OCI-LY7 (cell line): ENCODE measurements at regions not wholly inside any gene's neighbourhood (a gene's known extent, or its start where the extent isn't known, plus 50 kb on each side); places are given as distances from the start of the nearest gene placed in this dataset.
"Not testable (repeated sequence)": the region's sequence is repeated elsewhere in the genome, so short reads cannot be mapped to it uniquely, and the experiment has no call there.

Experiments used
- BruUV-seq: library from RNA; stranded (reverse); fragments of 400-500 nt; replicated peaks from 2 replicates; lab custom pipeline; 2021; lab: Mats Ljungman, UMichigan
- CTCF ChIA-PET: fragments of 300-600 bp; sonication (Branson Sonifier 250); formaldehyde crosslinking; loops from one replicate; lab custom pipeline; 2022; ENCODE audit warnings: antibody characterized with exemption; ENCODE audit not compliant: unreplicated experiment; lab: Charles Lee
- POLR2A ChIA-PET: fragments of 300-600 bp; sonication (Branson Sonifier 250); formaldehyde crosslinking; loops from one replicate; lab custom pipeline; 2022; ENCODE audit warnings: antibody characterized with exemption; lab: Charles Lee
- DNase-seq: peaks from one replicate; pipeline ENCODE4 v3.0.0-alpha.2; 2015; ENCODE audit warnings: low spot score
- H2AFZ ChIP-seq: fragments of 200-600 bp; sonication (generic), shearing (Covaris generic); 2 replicates; pipeline ENCODE4 v1.6.1; 2014; ENCODE audit warnings: mild to moderate bottlenecking, antibody characterized with exemption, low read length, moderate library complexity
- H3K27ac ChIP-seq: fragments of 200-600 bp; sonication (generic); 2 replicates; pipeline ENCODE4 v1.5.1; 2014; ENCODE audit warnings: mixed run types, low read depth, mild to moderate bottlenecking, moderate library complexity, low read length, inconsistent platforms; ENCODE audit not compliant: poor library complexity, severe bottlenecking
- H3K36me3 ChIP-seq: fragments of 200-600 bp; sonication (generic); 2 replicates; pipeline ENCODE4 v1.6.1; 2014; ENCODE audit warnings: mild to moderate bottlenecking, antibody characterized with exemption, low read length, moderate library complexity, mixed read lengths; ENCODE audit not compliant: insufficient read depth
- H3K4me1 ChIP-seq: fragments of 200-600 bp; sonication (generic); 2 replicates; pipeline ENCODE4 v1.5.1; 2014; ENCODE audit warnings: mild to moderate bottlenecking, low read length; ENCODE audit not compliant: insufficient read depth, poor library complexity, severe bottlenecking
- H3K4me2 ChIP-seq: fragments of 200-600 bp; sonication (generic); 2 replicates; pipeline ENCODE4 v1.6.1; 2014; ENCODE audit warnings: mild to moderate bottlenecking, low read length
- H3K4me3 ChIP-seq: fragments of 200-600 bp; sonication (generic); 2 replicates; pipeline ENCODE4 v1.5.1; 2014; ENCODE audit warnings: mild to moderate bottlenecking, low read depth, low read length; ENCODE audit not compliant: poor library complexity, severe bottlenecking
- H3K79me2 ChIP-seq: fragments of 200-600 bp; sonication (generic); 2 replicates; pipeline ENCODE4 v1.6.1; 2016; ENCODE audit warnings: low read depth, mild to moderate bottlenecking, low read length, moderate library complexity, mixed read lengths; ENCODE audit not compliant: insufficient read depth
- H3K9me2 ChIP-seq: fragments of 200-600 bp; sonication (generic); 2 replicates; pipeline ENCODE4 v1.6.1; 2016; ENCODE audit warnings: mild to moderate bottlenecking, low read length, mixed read lengths; ENCODE audit not compliant: insufficient read depth
- H3K9me3 ChIP-seq: fragments of 200-600 bp; sonication (generic); 2 replicates; pipeline ENCODE4 v1.6.1; 2014; ENCODE audit warnings: mild to moderate bottlenecking, mixed run types, low read length, mixed read lengths
- H4K20me1 ChIP-seq: fragments of 200-600 bp; sonication (generic); 2 replicates; pipeline ENCODE4 v1.6.1; 2014; ENCODE audit warnings: mild to moderate bottlenecking, antibody characterized with exemption, low read length, moderate library complexity, mixed read lengths; ENCODE audit not compliant: insufficient read depth
- CTCF ChIP-seq: fragments of 200-600 bp; sonication (generic); conservative IDR thresholded peaks from 2 replicates; pipeline ENCODE4 v1.5.1; 2014; ENCODE audit warnings: mild to moderate bottlenecking, antibody characterized with exemption, low read length, moderate library complexity, mixed read lengths
- EZH2phosphoT487 ChIP-seq: fragments of 200-600 bp; sonication (generic); IDR thresholded peaks from 2 replicates; pipeline ENCODE4 v1.6.1; 2018; ENCODE audit warnings: low read depth, borderline replicate concordance, mild to moderate bottlenecking, mixed run types, antibody characterized with exemption, low read length, moderate library complexity, mixed read lengths
- intact Hi-C: fragments of 100-400 bp; cut with micrococcal nuclease; formaldehyde crosslinking; loops from one replicate; pipeline ENCODE4 v1.10.0; 2022; ENCODE audit not compliant: unreplicated experiment

GRCh38 chr6:133790756-133791155 is 98.2 kb upstream of the TCF21 start:
- intact Hi-C loops, H3K79me2 ChIP-seq, H3K4me1 ChIP-seq, H3K36me3 ChIP-seq, H4K20me1 ChIP-seq, H3K4me2 ChIP-seq, H2AFZ ChIP-seq, H3K9me3 ChIP-seq, CTCF ChIA-PET, BruUV-seq, POLR2A ChIA-PET, H3K9me2 ChIP-seq, DNase-seq, H3K27ac ChIP-seq, H3K4me3 ChIP-seq: not testable (repeated sequence)

GRCh38 chr6:133795051-133795450 is 93.9 kb upstream of the TCF21 start:
- H3K27ac ChIP-seq, H3K4me2 ChIP-seq, BruUV-seq, H3K4me1 ChIP-seq, DNase-seq, H3K36me3 ChIP-seq, H3K9me3 ChIP-seq, H2AFZ ChIP-seq, H3K9me2 ChIP-seq, H4K20me1 ChIP-seq, CTCF ChIA-PET, intact Hi-C loops, H3K79me2 ChIP-seq, H3K4me3 ChIP-seq, POLR2A ChIA-PET: not testable (repeated sequence)

DNA sequence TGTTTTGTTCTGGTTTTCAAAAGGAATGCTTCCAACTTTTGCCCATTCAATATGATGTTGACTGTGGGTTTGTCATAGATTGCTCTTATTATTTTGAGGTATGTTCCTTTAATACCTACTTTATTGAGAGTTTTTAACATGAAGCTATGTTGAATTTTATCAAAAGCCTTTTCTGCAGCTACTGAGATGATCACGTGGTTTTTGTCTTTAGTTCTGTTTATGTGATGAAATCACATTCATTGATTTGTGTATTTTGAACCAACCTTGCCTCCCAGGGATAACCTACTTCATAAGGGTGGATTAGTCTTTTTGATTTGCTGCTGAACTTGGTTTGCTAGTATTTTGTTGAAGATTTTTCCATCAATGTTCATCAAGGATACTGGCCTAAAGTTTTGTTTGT is 92.7 kb upstream of the TCF21 start:
- Histone ChIP-seq H3K4me2 (no peak overlapping the region), H3K36me3 (no peaks in the 10 kb centered on the region), H3K79me2 (no peaks in the 10 kb centered on the region), H3K4me3 (no peak overlapping the region), H3K9me2 (no peaks in the 10 kb centered on the region), H3K27ac (no peak overlapping the region), H2AFZ (no peak overlapping the region), H4K20me1 (no peaks in the 10 kb centered on the region), H3K4me1 (no peaks in the 10 kb centered on the region), H3K9me3 (no peaks in the 10 kb centered on the region)
- TF ChIP-seq CTCF = no peak
- TF ChIP-seq EZH2phosphoT487 = no peak
- ChIA-PET CTCF (no interaction called here), POLR2A (interaction anchor here (1.4 kb wide), 1 partner anchor 10 kb away, joined by 3 read pairs; no protein-coding TSS in a partner anchor)
- no TSS peak for BruUV-seq
- intact Hi-C loops = no loop called here
- DNase-seq = no peak

DNA sequence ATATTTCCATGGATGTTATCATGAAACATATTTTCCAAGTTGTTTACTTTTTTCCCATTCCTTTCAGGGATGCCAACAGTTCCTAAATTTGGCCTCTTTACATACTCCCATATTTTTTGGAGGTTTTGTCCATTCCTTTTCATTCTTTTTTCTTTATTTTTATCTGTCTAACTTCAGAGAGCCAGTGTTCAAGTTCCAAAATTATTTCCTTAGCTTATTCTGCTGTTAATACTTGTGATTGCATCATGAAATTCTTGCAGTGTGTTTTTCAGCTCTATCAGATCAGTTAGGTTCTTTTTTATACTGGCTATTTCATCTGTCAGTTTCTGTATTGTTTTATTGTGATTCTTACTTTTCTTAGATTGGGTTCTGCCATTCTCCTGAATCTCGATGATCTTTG is 89.9 kb upstream of the TCF21 start:
- Histone ChIP-seq H3K9me3 (no peaks in the 10 kb centered on the region), H3K4me3 (no peak overlapping the region), H3K9me2 (no peaks in the 10 kb centered on the region), H4K20me1 (no peaks in the 10 kb centered on the region), H3K4me1 (no peaks in the 10 kb centered on the region), H3K79me2 (no peaks in the 10 kb centered on the region), H2AFZ (no peak overlapping the region), H3K4me2 (no peak overlapping the region), H3K36me3 (no peaks in the 10 kb centered on the region), H3K27ac (no peak overlapping the region)
- ChIA-PET POLR2A (interaction anchor here (0.7 kb wide), 1 partner anchor 287 kb away, joined by 3 read pairs; no protein-coding TSS in a partner anchor), CTCF (no interaction called here)
- no peak for TF ChIP-seq CTCF
- TF ChIP-seq EZH2phosphoT487 = no peak
- intact Hi-C loops = no loop called here
- no TSS peak for BruUV-seq
- DNase-seq = no peak
